Keratinocyte (primary cell): ENCODE measurements at regions not wholly inside any gene's neighbourhood (a gene's known extent, or its start where the extent isn't known, plus 50 kb on each side); places are given as distances from the start of the nearest gene placed in this dataset.

Source experiments
- EZH2 ChIP-seq: IDR thresholded peaks from one replicate; pipeline ENCODE4 v1.6.1; 2012; ENCODE audit warnings: inconsistent platforms, mild to moderate bottlenecking, low read length, moderate library complexity
- TF ChIP-seq, protein P1 (sequence below), 3 experiments: IDR thresholded peaks in 1 of 3; conservative IDR thresholded peaks in 1 of 3; optimal IDR thresholded peaks in 1 of 3; 2 replicates in 2 of 3; 3 replicates in 1 of 3; pipeline versions ENCODE3 to v1.5.1; 2011; ENCODE audit warnings: low read length in 3 of 3, mild to moderate bottlenecking in 3 of 3, moderate library complexity in 2 of 3, control low read depth in 1 of 3, inconsistent platforms in 1 of 3; ENCODE audit not compliant: insufficient read depth in 2 of 3; ENCODE audit errors: extremely low read depth in 1 of 3

DNA sequence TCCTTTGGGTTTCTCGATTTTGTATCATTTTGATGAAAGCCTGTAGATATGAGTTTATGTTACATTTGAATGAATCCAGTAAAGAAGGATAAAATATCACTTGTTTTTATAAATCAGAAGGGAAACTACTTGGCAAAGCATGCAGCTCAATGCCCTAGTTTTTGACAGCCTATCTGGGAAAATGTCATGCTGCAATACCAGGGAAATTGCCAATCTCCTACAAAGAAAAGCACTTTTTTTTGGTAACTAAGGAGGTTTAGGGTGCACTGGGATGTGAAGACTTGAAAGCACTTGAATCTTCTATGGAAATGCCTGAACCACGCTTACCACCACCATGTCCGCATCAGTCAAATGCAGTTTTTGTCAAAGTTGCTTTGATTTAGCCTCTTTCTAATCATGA lies 446.9 kb upstream of the LRRC7 start:
- TF ChIP-seq, protein P1, sequence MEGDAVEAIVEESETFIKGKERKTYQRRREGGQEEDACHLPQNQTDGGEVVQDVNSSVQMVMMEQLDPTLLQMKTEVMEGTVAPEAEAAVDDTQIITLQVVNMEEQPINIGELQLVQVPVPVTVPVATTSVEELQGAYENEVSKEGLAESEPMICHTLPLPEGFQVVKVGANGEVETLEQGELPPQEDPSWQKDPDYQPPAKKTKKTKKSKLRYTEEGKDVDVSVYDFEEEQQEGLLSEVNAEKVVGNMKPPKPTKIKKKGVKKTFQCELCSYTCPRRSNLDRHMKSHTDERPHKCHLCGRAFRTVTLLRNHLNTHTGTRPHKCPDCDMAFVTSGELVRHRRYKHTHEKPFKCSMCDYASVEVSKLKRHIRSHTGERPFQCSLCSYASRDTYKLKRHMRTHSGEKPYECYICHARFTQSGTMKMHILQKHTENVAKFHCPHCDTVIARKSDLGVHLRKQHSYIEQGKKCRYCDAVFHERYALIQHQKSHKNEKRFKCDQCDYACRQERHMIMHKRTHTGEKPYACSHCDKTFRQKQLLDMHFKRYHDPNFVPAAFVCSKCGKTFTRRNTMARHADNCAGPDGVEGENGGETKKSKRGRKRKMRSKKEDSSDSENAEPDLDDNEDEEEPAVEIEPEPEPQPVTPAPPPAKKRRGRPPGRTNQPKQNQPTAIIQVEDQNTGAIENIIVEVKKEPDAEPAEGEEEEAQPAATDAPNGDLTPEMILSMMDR (optimal IDR thresholded peaks at IDR 0.05 in 1 of 3, IDR thresholded peaks at IDR 0.05 in 1 of 3, conservative IDR thresholded peaks at IDR 0.05 in 1 of 3; ENCODE audit: extremely low read depth in 1 of 3, insufficient read depth in 2 of 3, low read length in 3 of 3), result no peak
- TF ChIP-seq EZH2, result no peak
